GM12878 (cell line): ENCODE measurements at regions not wholly inside any gene's neighbourhood (a gene's known extent, or its start where the extent isn't known, plus 50 kb on each side); places are given as distances from the start of the nearest gene placed in this dataset.
A peak's percentile ranks its signal among the peaks of the same experiment; 100 is the strongest.
"Not testable (repeated sequence)": the region's sequence is repeated elsewhere in the genome, so short reads cannot be mapped to it uniquely, and the experiment has no call there.

Experiments used
- ATAC-seq: fragments of 200-7000 bp; cut with Tn5 transposase; 3 replicates; pipeline ENCODE4 v1.9.1; 2020; ENCODE audit warnings: mild to moderate bottlenecking, moderate library complexity
- BruUV-seq: library from RNA; stranded (reverse); fragments of 400-500 nt; replicated peaks from 2 replicates; lab custom pipeline; 2021; lab: Mats Ljungman, UMichigan
- CTCF ChIA-PET: fragments of 300-600 bp; sonication (Branson Sonifier 250); formaldehyde crosslinking; extraction: SDS; loops from one replicate; lab custom pipeline; 2021; ENCODE audit warnings: inconsistent platforms; lab: Yijun Ruan, JAX
- POLR2A ChIA-PET: fragments of 350-600 bp; formaldehyde crosslinking; extraction: SDS; loops from one replicate; lab custom pipeline; 2021; ENCODE audit warnings: inconsistent platforms; lab: Charles Lee
- RAD21 ChIA-PET: fragments of 300-600 bp; sonication (Branson Sonifier 250); formaldehyde crosslinking; loops from one replicate; lab custom pipeline; 2023; ENCODE audit warnings: antibody characterized with exemption; ENCODE audit not compliant: unreplicated experiment; lab: Charles Lee
- SMC1A ChIA-PET: fragments of 300-600 bp; sonication (Branson Sonifier 250); formaldehyde crosslinking; loops from one replicate; lab custom pipeline; 2023; ENCODE audit not compliant: unreplicated experiment, uncharacterized antibody; lab: Charles Lee
- DNase-seq: peaks from one replicate; pipeline ENCODE4 v3.0.0-alpha.2; 2011; ENCODE audit warnings: low read depth, low spot score
- FAIRE-seq: peaks from 3 replicates; lab custom pipeline; 2011; peaks lifted over from hg19 to GRCh38; lab: Jason Lieb, UNC
- H2AFZ ChIP-seq: 2 replicates; pipeline ENCODE4 v1.6.0; 2011; ENCODE audit warnings: low read depth, low read length, control low read depth; ENCODE audit not compliant: control insufficient read depth
- H3K27ac ChIP-seq: 2 replicates; pipeline ENCODE4 v1.5.1; 2011; ENCODE audit warnings: control low read depth; ENCODE audit not compliant: control insufficient read depth, insufficient read depth
- H3K27me3 ChIP-seq, 2 experiments: replicated peaks in 1 of 2; 2 replicates each; pipeline versions ENCODE4 v1.6.0 to v1.6.1; 2011; ENCODE audit warnings: low read length in 1 of 2; ENCODE audit not compliant: control insufficient read depth in 2 of 2, insufficient read depth in 2 of 2
- H3K36me3 ChIP-seq, 2 experiments: 2 replicates each; pipeline ENCODE4 v1.5.1; 2011; ENCODE audit warnings: low read length in 1 of 2; ENCODE audit not compliant: control insufficient read depth in 2 of 2, insufficient read depth in 2 of 2
- H3K4me1 ChIP-seq: 2 replicates; pipeline ENCODE4 v1.6.1; 2011; ENCODE audit warnings: mild to moderate bottlenecking, low read length, moderate library complexity, mixed read lengths; ENCODE audit not compliant: control insufficient read depth, insufficient read depth
- H3K4me2 ChIP-seq: 2 replicates; pipeline ENCODE4 v1.6.0; 2011; ENCODE audit warnings: control low read depth; ENCODE audit not compliant: control insufficient read depth, insufficient read depth
- H3K4me3 ChIP-seq: fragments of 200-600 bp; sonication (generic); 2 replicates; pipeline ENCODE4 v1.5.1; 2016
- H3K79me2 ChIP-seq: 2 replicates; pipeline ENCODE4 v1.6.0; 2011; ENCODE audit warnings: low read length; ENCODE audit not compliant: control insufficient read depth, insufficient read depth
- H3K9ac ChIP-seq: 2 replicates; pipeline ENCODE4 v1.8.0; 2011; ENCODE audit warnings: low read length, control low read depth, mixed read lengths; ENCODE audit not compliant: control insufficient read depth, insufficient read depth
- H3K9me3 ChIP-seq: replicated peaks from 3 replicates; pipeline ENCODE4 v1.5.1; 2011; ENCODE audit warnings: mild to moderate bottlenecking, low read length; ENCODE audit not compliant: control insufficient read depth, insufficient read depth
- H4K20me1 ChIP-seq: 2 replicates; pipeline ENCODE4 v1.6.0; 2011; ENCODE audit not compliant: control insufficient read depth, insufficient read depth
- BHLHE40 ChIP-seq, 2 experiments: fragments of 450-650 bp in 1 of 2; IDR thresholded peaks; 2 replicates each; pipeline ENCODE4 v1.6.1; 2011 to 2017; ENCODE audit warnings: low read depth in 2 of 2, borderline replicate concordance in 1 of 2, improper control_type of control experiment in 1 of 2, low read length in 1 of 2, mild to moderate bottlenecking in 1 of 2
- EGR1 ChIP-seq, 2 experiments: IDR thresholded peaks; 1 replicate in 1 of 2; 2 replicates in 1 of 2; pipeline ENCODE4 v1.6.1; 2011 to 2012; ENCODE audit warnings: low read depth in 2 of 2, low read length in 2 of 2, borderline replicate concordance in 1 of 2, mild to moderate bottlenecking in 1 of 2, moderate library complexity in 1 of 2
- HDAC6 ChIP-seq: fragments of 200-600 bp; sonication (generic); IDR thresholded peaks from one replicate; pipeline ENCODE4 v1.8.0; 2017; ENCODE audit warnings: antibody characterized with exemption; ENCODE audit not compliant: unreplicated experiment
- HDGF ChIP-seq: fragments of 450-650 bp; IDR thresholded peaks from 2 replicates; pipeline ENCODE4 v1.6.1; 2016; ENCODE audit warnings: antibody characterized with exemption
- MAX ChIP-seq: IDR thresholded peaks from 2 replicates; pipeline ENCODE4 v1.6.1; 2012; ENCODE audit warnings: low read depth, low read length, improper control_type of control experiment
- RAD21 ChIP-seq: IDR thresholded peaks from 2 replicates; pipeline ENCODE4 v1.6.1; 2011; ENCODE audit warnings: mild to moderate bottlenecking, low read depth, low read length, moderate library complexity; ENCODE audit not compliant: insufficient read depth
- RBBP5 ChIP-seq: fragments of 200-600 bp; sonication (generic); conservative IDR thresholded peaks from 2 replicates; pipeline ENCODE4 v1.6.1; 2016
- SP1 ChIP-seq: IDR thresholded peaks from one replicate; pipeline ENCODE4 v1.6.1; 2011; ENCODE audit warnings: low read depth, low read length
- SRF ChIP-seq, 2 experiments: IDR thresholded peaks; 2 replicates each; pipeline ENCODE4 v1.6.1; 2011; ENCODE audit warnings: low read depth in 2 of 2, low read length in 2 of 2, mild to moderate bottlenecking in 1 of 2, moderate library complexity in 1 of 2
- STAT3 ChIP-seq: IDR thresholded peaks from 2 replicates; pipeline ENCODE4 v1.6.1; 2011; ENCODE audit warnings: low read depth, low read length, improper control_type of control experiment
- ZBTB4 ChIP-seq: fragments of 450-650 bp; formaldehyde crosslinking; IDR thresholded peaks from 2 replicates; pipeline ENCODE4 v1.4.0; 2022; ENCODE audit warnings: mild to moderate bottlenecking, moderate library complexity
- WGBS: methylation state at CpG from one replicate; pipeline ENCODE4 v1.1.6; 2016; ENCODE audit warnings: low lambda C conversion rate; ENCODE audit not compliant: insufficient replicate concordance, insufficient coverage; ENCODE audit errors: missing lambda C conversion rate; 5-methylcytosine and 5-hydroxymethylcytosine counted together
- in situ Hi-C: fragments of 300-500 bp; cut with MboI; formaldehyde crosslinking; loops from 9 replicates; pipeline ENCODE4 v1.14.3; 2018; ENCODE audit warnings: mixed read lengths
- intact Hi-C: fragments of 100-400 bp; cut with micrococcal nuclease; formaldehyde crosslinking; loops from one replicate; pipeline ENCODE4 v1.14.2; 2022; ENCODE audit not compliant: unreplicated experiment

- H3K9ac ChIP-seq, RAD21 ChIA-PET, intact Hi-C loops, H3K79me2 ChIP-seq, H3K36me3 ChIP-seq, H2AFZ ChIP-seq, H3K27me3 ChIP-seq, H3K9me3 ChIP-seq, H3K4me2 ChIP-seq, FAIRE-seq, BruUV-seq, H4K20me1 ChIP-seq, H3K4me3 ChIP-seq, H3K4me1 ChIP-seq, DNase-seq, H3K27ac ChIP-seq, ATAC-seq, in situ Hi-C loops: not testable (repeated sequence)
- ChIA-PET POLR2A (interaction anchor here (0.6 kb wide), 1 partner anchor 375 kb away, joined by 3 read pairs; no protein-coding TSS in a partner anchor), SMC1A (interaction anchor here (0.8 to 1.0 kb wide), 2 partner anchors 10 to 361 kb away, joined by 3 read pairs; no protein-coding TSS in a partner anchor), CTCF (interaction anchor here (1.5 kb wide), 1 partner anchor 25 kb away, joined by 3 read pairs; no protein-coding TSS in a partner anchor)
- 16% methylated on average over 5 of the region's 5 CpGs for WGBS
- 0 out of 2 replicates have a peak, but pooled peaks have one; percentile 16 for TF ChIP-seq RAD21
These were observed 74.5 kb upstream of the GORAB start for GRCh38 chr1:170457325-170458050.

GRCh38 chr1:170460001-170460400 is 72.0 kb upstream of the GORAB start:
- no peaks in the 10 kb centered on the region for H4K20me1 ChIP-seq
- no peaks in the 10 kb centered on the region for H3K27me3 ChIP-seq
- FAIRE-seq (no peak), DNase-seq (no peak), ATAC-seq (no peak)
- H3K36me3 ChIP-seq, result no peaks in the 10 kb centered on the region
- intact Hi-C loops, result no loop called here
- CTCF ChIA-PET, result no interaction called here
- SMC1A ChIA-PET, result no interaction called here
- 2% methylated on average over 2 of the region's 2 CpGs for WGBS
- no peak overlapping the region for H3K4me2 ChIP-seq
- RAD21 ChIA-PET, result no interaction called here
- TF ChIP-seq MAX (no peak), HDGF (no peak), HDAC6 (no peak), SRF (IDR thresholded peaks at IDR 0.05; ENCODE audit: low read depth in 2 of 2, low read length in 2 of 2) (no peak), BHLHE40 (IDR thresholded peaks at IDR 0.05; ENCODE audit: borderline replicate concordance in 1 of 2, low read depth in 2 of 2, low read length in 1 of 2) (no peak), STAT3 (no peak), EGR1 (IDR thresholded peaks at IDR 0.05; ENCODE audit: borderline replicate concordance in 1 of 2, low read depth in 2 of 2, low read length in 2 of 2) (no peak), SP1 (no peak), RBBP5 (no peak), ZBTB4 (no peak)
- BruUV-seq, result no TSS peak
- in situ Hi-C loops, result no loop called here
- no peaks in the 10 kb centered on the region for H3K79me2 ChIP-seq
- no peak overlapping the region for H3K9ac ChIP-seq
- no peak overlapping the region for H3K27ac ChIP-seq
- no peaks in the 10 kb centered on the region for H3K4me1 ChIP-seq
- H2AFZ ChIP-seq, result no peak overlapping the region
- POLR2A ChIA-PET, result interaction anchor here (1.3 kb wide), 1 partner anchor 9 kb away, joined by 3 read pairs; no protein-coding TSS in a partner anchor
- no peaks in the 10 kb centered on the region for H3K9me3 ChIP-seq
- H3K4me3 ChIP-seq, result no peak overlapping the region
